Suppressor macrophage (primary cell): ENCODE measurements at regions not wholly inside any gene's neighbourhood (a gene's known extent, or its start where the extent isn't known, plus 50 kb on each side); places are given as distances from the start of the nearest gene placed in this dataset.

Source experiments
- DNase-seq, 4 experiments: peaks; one replicate each; pipeline ENCODE4 v3.0.0-alpha.2; 2020 to 2022

DNA sequence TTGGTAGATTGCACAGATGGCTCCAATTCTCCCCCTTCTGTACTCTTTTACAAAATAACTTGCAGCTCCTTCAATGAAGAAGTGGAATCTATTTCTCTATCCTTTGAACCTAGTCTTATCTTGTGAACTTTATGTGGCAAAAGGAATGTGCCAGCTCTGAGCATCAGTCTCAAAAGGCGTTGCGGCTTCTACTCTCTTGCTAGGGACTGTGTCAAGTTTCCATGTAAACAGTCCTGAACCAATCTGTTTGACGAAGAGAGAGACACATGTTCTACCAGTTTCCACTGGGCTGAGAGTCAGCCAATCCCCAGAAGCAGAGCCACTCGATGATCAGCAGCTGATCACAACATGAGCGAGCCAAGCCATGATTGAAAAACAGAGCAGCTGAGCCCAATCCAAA is 439.7 kb upstream of the SETBP1 start:
- DNase-seq = no peak

DNA sequence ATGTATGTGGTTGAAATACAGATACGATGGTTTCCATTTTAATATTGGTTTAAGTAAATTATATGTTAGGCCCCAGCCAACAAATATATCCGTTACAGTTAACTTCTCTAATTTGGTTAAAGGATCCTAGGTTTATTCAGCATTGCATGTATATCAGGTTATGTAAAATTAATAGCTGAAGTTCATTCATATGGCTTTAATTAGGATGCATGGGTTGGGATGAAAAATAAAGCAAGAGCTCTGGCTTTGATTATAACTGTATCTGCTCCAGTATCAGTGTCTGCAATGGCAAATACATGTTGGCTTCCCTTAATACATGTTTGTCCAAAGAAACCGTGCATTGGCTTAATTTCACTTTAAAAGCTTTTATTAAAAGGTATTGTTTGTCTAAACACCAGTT is 435.7 kb upstream of the SETBP1 start:
- DNase-seq = no peak

DNA sequence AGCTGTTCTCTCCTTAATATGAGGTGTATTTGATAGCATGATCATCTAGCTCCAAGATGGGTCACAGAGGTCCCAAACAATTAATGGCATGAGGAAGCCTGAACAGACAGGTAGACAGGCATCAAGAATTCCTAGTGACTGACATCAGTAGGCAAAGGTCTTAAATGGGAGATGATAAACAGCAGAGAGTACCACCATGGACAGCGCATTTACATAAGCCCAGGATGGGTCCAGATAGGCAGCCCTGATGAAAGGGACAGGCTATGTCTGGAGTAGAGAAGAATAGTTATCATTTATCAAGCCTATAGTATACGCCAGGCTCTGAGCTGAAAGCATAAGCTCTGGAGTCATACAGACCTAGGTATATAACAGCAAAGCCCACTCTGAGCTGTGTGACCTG is 434.7 kb upstream of the SETBP1 start:
- no peak for DNase-seq

DNA sequence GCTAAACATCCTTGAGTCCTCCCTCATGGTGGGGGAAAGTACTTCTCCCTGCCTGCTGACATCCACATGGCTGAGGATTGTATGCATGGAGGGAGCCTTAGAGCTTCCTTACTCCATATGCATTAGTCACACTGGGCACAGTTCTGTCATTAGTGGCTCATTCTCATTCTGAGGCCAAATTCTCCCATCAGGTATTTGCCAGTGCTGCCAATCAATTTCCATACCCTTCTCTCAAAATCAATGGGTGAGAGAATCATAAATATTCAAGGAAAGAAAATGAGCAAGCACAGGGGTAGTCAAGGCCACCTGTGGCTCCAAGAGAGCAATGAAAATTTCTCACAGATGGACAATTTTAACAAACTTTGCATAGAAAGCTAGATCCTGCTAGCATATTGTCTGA is 422.6 kb upstream of the SETBP1 start:
- DNase-seq = no peak

DNA sequence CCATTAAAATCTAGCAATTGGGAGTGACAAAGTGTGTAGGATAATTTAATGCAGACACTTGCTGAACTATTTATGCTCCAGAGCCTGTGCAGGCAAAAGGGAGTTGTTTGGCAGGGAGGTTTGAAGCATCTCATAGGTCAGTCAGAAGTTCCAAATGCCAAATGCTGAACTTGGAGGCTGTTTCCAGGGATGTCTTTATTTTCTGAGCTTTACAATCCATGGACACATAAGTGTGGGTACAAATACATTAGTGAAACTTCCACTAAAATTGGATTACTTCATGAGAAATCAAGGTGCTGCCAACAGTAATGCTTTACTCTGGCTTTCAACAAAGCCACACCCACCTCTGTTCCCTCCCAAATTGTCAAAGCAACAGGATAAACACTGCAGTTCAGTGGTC is 422.1 kb upstream of the SETBP1 start:
- DNase-seq = no peak

DNA sequence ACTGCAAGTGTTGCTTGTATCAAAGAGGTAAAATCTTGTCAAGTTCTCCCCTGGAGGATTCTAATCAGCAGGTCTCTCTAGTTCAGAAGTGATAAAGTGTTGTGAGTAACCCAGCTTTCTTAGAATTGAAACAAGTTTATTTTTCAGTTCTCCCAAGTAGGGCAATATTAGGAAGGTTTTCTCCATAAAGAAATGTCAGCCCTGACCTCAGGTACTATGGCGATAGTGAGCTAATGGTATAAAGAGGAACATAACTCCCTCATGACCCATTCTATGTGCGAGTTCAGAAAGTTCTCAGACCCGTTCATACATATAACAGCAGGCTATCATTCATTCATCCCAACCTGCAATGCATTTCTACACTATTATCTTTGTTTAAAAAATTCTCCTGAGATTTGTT is 421.1 kb upstream of the SETBP1 start:
- no peak for DNase-seq

DNA sequence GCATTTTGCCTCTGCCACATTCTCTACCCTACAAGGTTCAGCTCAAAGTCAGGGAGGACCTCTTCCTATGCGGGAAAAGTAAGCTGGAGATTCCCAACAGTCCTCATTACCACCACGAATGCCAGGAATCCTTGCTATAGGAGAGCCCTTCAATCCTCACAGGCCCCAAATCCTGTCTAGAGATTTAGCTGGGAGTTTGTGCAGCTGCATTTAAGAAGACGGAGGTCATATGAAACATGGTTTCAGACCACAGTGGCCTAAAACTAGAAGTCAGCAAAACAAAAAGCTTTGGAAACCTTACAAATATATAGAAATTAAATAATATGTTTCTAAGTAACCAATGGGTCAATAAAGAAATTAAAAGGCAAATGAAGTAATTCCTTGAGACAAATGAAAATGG is 415.3 kb upstream of the SETBP1 start:
- DNase-seq = no peak

DNA sequence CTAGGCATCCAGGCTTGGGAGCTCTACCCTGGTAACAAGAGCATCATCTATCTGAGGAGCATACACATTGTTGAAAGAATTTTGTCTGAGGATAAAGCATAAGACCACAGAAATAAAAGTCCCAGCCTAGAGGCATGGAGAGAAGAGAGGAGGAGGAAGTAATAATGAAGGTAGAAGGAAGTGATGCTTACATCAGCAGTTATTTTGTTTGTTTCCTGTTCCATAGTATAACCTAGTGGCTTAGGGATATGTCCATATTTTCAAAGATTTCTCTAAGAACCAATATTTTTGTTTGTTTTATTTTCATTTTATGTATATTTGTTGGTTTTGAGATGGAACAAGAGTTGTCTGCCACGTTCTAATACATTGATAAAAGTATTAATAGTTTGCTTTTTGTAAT is 407.4 kb upstream of the SETBP1 start:
- DNase-seq = no peak

DNA sequence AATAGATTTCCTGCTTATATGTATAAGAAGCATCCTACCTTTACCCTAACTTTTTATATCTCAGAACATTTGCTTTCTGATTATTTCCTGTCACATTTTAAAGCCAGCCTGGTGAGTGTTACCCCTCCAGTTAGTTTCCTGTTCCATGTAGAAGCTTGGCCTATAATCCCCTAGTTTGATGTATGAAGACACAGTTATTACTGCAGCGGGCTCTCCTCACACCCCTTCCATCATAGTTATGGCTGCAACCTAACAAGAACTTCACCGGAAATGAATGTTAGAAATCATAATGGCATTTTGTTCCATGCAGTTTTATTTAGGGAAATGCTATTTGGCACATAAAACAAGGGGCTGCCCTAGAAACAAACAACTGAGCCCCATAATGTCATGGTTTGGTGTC is 400.2 kb upstream of the SETBP1 start:
- DNase-seq = no peak

DNA sequence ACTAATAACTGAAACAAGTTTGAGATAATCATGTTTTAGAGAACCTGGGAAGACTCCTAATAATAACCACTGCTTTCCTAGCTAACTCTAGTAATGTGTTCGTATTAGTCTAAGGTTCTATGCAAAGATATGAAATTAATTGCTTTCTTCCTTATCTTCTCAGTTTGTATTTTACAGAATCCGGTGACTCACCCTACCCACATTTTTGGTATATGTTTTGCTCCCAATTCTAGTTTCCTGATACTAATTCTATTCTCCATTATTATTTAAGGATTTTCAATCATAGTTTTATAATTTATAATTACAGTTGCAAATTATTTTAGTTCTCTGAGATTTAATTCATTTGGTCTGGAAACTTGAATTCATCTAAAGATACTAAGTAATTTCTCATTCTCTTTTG is 394.6 kb upstream of the SETBP1 start:
- DNase-seq = no peak

DNA sequence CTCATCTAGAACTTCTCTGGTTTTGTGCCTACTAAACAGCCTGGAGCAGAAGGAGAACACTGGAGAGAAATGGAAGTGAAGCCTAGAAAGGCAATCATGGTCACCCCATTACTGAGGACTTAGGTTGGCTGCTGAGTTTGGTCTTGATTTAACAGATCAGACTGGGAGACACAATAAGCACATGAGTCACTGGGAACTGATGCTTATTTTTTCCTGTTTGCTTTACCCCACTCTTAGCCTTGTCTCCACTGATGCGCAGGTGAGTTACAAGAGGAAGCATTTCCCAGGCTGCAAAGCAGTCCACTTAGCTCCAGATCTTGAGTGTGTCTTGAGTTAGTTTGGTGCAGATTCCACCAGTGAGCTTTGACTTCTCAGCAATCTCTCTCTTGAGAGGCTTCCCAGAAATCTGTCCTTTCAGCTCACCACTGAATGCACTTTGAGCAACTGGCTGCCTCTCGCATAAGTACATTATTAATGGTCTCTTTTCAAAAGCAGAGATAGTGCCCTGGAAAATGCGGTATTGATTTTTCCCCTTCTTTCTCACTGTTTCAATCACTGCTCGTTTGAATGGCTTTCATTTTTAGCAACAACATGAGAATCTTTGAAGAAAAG is 390.2 kb upstream of the SETBP1 start:
- no peak for DNase-seq

DNA sequence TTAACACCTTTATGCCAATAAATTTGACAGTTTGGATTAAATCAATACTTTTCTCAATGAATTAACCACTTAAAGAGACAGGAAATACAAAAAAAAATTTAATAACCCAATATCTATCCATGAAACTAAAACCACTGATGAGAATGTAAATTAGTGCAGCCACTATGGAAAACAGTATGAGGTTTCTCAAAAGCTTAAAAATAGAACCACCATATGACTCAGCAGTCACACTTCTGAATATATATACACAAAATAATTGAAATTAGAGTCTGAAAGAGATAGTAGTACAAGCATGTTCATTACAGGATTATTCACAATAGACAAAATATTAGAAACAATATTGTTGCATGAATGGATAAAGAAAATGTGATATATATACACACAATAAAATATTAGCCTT is 382.1 kb upstream of the SETBP1 start:
- DNase-seq = no peak

DNA sequence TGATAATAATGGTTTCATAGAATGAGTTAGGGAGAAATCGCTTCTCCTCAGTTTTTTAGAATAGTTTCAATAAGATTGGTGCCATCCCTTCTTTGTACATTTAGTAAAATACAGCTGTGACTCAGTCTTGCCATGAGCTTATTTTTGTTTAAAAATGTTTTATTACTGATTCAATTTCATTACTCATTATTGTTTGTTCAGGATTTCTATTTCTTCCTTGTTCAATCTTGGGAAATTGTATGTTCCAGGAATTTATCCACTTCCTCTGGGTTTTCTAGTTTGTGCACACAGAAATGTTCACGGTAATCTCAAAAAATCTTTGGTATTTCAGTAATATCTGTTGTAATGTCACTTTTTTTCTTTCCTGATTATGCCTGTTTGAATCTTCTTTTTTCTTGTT is 371.5 kb upstream of the SETBP1 start:
- DNase-seq = no peak

DNA sequence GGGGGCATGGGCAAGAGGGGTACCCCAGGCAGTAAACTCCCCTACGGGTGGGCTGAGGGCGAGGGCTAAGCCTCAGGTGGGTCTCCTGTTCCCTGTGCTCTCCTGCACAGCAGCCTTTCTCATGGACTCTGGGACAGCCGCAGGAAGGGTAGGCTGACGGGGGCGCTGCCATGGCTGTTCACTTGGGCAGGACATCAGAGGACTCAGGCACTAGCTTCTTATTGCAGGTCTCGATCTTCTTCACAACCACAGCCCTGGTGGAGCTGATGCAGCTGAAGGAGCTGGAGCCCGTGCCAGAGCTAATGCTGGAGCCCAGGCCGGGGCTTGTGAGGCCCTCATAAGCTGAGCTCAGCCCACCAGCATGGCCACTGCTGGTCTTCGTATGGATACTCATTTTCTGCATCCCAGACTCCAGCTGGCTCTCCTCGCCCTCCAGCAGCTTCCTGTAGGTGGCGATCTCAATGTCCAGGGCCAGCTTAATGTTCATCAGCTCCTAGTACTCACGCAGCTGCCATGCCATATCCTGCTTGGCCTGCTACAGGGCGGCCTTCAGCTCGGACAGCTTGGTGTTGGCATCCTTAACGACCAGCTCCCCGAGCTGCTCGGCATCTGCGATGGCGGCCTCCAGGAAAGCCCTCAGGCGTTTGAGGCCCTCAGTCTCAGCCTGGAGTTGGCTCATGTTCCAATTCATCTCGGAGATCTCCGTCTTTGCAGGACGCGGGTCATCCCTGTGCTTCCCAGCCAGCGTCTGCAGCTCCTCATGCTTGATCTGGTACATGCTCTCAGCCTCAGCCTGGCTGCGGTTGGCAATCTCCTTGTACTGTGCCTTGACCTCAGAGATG is 359.8 kb upstream of the SETBP1 start:
- no peak for DNase-seq

DNA sequence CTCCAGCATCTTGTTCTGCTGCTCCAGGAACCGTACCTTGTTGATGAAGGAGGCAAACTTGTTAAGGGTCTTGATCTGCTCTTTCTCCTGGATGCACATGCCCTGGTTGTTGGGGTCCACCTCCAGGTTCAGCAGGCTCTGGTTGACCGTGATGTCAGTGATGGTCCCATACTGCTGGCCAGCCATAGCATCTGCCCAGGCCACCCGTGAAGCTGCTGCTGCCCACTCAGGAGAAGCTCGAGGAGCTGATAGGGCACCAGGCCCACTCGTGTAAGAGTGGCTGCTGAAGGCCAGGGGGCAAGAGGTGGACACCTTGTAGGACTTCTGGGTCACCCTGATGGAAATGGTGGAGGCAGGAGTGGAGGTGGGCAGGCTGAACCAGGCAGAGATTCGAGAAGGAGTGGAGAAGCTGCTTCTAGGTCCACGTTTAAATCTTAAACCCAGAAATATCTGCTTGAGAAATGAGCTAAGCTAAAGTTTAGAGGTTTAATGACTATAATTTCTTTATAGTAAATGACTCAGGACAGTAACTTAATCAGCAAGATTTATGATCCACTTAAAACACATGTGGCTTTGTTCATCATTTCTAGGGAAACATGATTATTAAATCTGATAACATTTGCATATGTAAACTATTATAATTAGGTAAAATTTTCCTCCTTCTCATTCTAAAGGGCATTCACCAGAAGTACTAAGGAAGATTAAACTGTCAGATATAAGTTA is 358.7 kb upstream of the SETBP1 start:
- no peak for DNase-seq

DNA sequence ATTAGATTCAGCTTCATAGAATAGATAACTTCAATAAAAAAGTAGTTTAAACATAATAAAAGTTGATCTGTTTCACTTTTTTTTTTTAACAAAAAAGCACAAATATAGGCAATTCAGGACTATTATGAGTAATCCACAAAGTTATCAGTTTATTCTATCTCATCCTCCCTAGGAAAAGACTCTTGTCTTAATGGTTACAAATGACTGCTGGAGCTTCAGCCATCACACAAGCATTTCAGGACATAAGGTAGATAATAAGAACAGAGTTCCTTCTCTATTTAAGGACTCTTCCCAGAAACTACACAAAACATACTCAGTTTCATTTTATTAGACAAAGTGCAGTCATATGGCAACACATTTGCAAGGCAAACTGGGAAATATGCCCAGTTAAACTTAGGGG is 357.6 kb upstream of the SETBP1 start:
- no peak for DNase-seq

DNA sequence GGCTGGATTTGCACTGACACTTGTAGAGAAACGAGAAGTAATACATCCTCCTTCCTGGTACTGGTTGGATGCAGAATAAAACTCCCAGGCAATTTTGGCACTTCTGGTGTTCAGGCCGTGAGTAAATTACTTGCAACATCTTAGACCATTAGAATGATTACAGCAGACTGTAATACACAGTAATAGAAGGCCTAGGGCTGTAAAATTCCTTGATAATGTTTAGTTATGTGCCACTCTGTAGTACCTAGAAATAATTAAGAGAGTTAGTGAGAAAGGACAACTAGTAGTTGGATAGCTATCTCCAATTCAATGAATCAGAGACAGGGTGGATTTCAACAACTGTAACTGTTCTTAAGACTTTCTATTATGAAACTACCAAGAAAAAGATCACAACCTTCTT is 356.3 kb upstream of the SETBP1 start:
- no peak for DNase-seq

DNA sequence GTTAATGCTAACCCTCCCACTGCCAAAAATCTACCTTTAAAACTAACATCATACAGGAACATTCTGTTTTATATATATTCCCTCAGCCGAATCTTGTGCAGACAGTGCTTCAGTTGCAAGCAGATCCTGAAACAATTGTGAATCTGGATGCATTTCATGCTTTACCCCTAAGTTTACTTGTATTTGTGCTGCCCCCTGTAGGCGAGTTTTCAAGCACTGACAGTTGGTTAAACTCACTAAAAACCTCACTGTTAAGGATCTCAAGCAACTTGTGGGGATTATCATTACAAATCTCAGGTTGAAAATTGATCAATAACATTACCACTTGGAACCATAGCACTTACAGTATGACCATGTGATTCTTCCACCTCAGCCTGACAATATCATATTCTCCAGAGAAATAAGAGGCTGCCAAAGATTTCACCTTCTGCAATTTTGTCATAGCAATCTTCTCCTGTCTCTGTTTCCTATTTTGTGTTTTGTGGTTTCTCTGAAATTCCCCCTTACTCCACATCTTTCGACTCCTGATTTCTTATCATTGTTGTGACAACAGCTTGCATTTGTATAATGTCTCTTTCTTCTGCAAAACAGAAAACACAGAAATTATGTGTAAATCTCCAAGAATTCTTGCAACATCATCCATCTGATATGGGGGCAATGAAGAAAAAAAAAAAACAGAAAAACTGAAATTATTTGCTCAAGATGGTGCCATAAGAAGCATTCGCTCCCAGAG is 354.6 kb upstream of the SETBP1 start:
- DNase-seq = peak; percentile 31 to 59 (median 45)

DNA sequence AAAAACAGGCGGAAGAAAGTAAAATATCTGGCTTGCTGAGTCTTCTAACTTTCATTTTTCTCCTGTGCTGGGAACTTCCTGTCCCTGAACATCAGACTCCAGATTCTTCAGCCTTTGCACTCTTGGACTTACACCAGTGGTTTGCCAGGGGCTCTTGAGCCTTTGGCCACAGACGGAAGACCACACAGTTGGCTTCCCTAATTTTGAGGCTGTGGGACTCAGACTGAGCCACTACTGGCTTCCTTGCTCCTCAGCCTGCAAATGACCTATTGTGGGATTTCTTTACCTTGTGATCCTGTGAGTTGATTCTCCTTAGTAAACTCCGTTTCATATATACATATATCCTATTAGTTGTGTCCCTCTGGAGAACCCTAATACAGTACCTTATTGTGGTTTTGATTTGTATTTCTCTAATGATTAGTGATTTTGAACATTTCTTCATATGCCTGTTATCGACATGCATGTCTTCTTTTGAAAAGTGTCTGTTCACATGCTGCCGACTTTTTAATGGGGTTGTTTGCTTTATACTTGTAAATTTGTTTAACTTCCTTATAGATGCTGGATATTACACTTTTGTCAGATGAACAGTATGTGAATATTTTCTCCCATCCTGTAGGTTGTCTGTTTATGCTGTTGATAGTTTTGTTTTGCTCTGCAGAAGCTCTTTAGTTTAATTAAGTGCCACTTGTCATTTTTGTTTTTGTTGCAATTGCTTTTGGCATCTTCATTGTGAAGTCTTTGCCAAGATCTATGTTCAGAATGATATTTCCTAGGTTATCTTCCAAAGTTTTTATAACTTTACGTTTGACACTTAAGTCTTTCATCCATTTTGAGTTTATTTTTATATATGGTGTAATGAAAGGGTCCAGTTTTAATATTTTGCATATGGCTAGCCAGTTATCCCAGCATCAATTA is 348.8 kb upstream of the SETBP1 start:
- no peak for DNase-seq

DNA sequence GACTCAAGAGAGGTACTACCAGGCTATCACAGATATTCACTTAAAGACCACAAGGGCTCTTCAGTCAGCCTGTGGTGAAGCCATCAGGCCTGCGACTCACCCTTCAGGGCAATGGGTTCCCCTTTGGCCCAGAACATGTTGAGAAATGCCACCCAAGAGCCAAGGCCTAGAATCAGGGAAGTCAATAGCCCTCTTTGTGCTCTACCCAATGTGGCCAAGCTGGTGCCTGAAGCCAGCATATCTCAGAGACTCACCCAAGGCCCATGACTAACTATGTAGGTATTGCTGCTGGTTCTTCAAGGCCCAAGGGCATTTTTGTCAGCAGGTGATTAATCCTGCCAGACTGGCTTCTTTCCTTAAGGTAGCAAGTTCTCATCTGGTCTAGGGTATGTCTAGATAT is 338.9 kb upstream of the SETBP1 start:
- peak; percentile 49 to 72 (median 64) for DNase-seq

DNA sequence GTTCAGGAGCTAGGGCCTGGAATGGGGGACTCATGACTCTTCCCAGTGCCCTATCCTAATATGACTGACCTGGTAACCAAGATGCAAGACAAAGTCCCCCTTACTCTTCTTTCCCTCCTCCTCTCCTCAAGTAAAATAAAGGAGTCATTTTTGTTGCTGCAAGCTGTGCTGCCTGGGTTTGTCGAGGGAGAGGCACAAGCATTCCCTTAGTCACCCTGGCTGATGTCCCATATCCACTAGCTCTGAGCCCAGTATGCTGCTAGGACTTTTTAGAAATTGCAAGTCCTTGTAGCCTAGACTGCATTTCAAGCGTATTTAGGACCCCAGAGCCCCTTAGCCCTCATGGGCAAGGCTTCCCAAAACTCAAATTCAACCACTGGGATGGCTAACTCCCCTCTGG is 338.5 kb upstream of the SETBP1 start:
- no peak for DNase-seq

DNA sequence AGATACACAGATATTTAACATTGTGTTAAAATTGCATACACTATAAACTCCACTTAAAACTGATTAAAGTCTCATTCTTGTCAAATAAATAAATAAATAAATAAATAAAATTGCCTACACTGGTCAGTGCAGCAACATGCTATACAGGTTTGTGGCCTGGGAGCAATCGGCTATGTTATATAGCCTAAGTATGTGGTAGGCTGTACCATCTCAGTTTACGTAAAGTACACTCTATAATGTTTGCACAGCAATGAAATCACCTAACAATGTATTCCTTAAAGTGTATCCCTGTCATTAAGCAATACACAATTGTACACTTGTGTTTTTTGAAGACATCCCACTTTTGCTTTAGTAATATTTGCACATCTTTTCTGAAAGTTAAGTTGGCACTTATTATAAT is 337.7 kb upstream of the SETBP1 start:
- DNase-seq = no peak
